GM21360 (cell line): ENCODE measurements at regions not wholly inside any gene's neighbourhood (a gene's known extent, or its start where the extent isn't known, plus 50 kb on each side); places are given as distances from the start of the nearest gene placed in this dataset.

Experiments used
- ATAC-seq: cut with Tn5 transposase; IDR thresholded peaks from one replicate; pipeline ENCODE4 v1.9.1; 2021; ENCODE audit warnings: mild to moderate bottlenecking, moderate library complexity; ENCODE audit not compliant: unreplicated experiment

DNA sequence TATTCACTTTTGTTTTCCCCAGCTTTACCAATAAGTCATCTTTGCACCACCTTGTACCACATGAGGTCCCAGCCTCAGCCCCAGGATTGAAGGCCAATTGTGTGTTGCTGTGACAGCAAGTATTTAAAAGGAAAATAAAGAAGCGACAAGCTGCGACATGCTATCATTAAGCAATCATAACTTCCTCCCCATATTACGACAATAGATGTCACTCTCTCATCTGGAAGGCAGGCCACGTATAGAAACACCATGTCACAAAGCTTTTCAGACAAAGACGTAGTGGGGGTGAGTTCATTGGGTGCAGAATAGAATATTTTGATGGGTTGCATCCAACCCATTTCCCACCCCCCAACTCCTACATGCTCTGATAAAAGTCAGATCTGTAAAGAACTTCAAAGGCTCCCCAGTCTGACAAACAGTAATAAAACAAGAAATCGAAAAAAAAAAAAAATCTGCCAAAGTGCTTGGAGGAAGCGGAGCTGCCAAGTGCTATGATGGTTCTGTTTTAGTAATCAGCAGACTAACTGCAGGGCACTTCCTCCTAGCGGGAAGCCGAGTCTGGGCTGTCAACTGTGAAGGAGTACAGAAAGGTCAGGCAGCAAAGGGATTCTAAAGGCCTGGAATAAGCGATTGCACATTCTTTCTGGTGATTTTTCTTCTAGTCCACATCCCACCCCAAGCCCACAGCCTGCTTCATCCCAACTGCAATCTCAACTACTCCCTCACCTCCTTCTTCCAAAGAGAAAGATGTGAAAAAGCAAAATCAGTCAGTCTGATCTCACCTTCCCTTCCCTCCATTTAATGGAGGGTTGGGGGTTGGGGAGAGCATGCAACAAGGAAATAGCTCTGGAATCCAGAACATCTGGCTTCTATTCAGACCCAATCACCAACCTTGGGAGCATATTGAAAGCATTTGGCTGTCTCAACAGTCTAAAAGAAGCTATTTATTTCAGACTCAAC lies 131.4 kb upstream of the UBASH3B start:
- ATAC-seq: no peak

DNA sequence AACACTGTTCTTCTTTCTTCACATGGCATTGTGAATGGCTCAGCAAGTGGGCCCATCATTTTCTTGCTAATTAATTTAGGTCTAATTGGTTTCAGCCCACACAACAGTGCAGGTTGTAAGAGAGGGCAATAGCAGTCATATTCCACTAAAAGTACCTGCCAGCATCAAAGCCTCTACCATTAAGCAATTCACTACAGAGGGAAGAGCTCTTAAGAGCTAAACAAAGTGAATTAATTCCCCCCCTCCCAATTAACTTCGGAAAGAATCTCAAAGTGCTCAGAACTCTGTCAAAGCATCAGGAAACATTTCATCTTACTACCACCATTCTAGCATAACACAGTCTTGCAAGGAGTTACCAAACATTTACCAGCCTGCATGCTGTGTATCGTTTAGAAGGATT lies 133.9 kb upstream of the UBASH3B start:
- ATAC-seq: no peak

DNA sequence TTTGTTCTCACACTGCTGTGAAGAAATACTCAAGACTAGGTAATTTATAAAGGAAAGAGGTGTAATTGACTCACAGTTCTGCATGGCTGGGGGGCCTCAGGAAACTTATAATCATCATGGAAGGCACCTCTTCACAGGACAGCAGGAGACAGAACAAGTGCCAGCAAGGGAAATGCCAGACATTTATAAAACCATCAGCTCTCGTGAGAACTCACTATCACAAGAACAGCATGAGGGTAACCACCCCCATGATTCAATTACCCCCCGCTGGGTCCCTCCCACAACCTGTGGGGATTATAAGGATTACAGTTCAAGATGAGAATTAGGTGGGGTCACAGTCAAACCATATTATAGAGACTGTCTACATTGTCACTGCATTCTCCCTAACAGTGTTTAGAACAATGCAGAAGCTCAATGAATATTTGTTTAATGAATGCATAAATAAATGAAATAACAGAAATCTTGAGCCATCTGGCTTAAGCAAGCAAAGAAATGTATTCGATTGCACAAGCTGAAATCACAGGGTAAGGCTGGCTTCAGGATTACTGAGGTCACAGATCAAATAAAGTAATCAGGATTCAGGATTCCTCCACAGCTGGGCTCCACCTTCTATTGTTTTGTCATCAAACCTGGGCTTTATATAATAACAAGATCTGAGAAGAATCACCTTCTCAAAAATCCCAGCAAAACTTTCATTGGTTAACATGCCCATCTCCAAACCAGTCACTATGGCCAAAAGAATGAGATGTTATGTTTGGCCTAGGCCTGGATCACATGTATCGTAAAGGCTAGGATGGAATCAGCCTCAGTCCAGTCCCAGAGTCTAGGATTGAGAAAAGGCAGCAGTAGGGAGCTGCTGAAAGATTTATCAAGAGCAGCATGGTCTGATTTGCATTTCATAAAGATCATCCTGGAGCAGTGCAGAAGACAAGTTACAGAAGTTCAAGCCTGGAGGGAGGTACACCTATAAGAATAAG lies 137.8 kb upstream of the UBASH3B start:
- no peak for ATAC-seq

DNA sequence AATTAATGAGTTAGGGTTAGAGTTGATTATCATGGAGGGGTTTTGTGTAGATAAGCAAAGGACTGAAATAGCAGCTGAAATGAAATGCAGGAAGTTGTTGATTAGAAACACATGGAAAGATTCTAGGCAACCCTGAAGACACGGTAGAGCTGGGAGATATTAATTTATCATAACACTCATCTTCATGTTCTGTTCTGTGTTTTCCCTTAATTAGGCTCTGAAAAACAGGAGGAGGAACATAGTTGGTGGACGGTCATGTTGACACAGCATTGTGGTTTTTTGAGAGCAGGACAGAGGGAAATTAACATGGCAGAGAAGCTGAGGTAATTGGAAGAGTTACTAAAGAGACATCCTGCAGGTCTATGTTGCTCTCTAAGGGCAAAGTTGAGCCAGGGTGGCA lies 138.8 kb upstream of the UBASH3B start:
- no peak for ATAC-seq

DNA sequence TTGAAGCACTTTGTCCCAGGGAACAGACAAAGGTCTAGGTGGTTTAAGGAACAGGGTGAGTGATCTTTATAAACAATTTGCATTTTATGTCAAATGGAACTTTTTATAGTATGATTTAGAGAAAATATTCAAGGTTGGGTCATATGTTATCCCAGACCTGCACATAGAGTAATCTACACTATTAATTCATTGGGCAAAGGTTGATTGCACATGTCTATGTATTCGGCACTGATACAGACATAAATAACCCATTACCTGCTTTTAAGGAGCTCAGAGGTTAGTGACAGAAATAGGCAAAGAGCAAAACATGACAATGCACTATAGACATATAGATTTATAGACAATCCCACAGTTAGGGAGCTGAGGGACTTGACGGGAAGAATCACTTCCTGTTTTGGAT lies 141.5 kb upstream of the UBASH3B start:
- ATAC-seq: no peak

DNA sequence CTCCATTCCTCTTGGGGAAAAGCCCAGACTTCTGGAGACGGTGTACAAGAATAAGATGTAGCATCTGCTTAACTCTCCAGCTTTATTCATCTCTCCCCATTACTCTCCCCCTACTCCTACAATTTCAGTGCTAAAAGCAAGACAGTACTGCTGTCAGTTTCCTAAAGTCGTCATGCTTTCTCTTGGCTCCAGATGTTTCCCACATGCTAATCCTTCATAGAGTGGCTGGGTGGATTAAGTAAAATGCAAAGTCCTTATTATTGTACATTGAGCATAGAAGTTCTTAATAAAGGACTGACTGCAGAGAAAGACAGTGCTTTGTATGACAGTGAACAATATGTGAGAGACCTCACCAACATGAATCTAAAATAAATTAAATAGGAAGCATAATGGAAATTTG lies 142.2 kb upstream of the UBASH3B start:
- no peak for ATAC-seq

DNA sequence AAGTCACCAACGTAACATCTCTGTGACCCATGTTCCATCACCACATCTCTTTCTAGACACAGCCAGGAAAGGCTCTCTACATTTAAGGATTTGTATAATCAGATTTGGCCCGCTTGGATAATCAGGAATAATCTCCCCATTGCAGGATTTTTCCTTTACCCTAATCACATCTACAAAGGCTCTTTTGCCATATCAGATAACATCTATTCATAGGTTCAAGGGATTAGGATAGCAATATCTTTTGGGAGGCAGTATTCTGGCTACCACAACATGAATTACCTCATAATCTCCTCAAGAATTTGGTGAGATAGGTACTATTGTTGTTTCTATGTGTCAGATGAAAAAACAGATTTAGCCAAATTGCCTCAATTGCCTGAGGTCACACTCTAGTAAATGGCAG lies 142.8 kb upstream of the UBASH3B start:
- no peak for ATAC-seq

DNA sequence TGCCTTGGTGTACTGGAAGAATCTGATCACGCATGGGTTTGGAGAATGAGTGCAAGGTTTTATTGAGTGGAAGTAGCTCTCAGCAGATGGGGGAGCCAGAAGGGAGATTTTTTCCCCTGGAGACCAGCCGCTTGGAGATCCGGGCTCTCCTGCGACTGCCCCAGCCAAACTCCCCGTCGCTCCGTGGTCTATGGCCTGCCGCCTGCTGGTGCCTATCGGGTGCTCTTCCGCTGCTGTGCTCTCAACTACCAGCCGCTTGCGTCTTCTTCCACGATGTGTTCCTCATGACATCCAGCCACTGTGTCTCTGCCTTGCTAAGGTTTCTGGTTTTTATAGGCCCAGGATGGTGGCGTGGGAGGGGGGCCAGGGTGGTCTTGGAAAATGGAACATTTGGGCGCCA lies 145.6 kb upstream of the UBASH3B start:
- no peak for ATAC-seq

DNA sequence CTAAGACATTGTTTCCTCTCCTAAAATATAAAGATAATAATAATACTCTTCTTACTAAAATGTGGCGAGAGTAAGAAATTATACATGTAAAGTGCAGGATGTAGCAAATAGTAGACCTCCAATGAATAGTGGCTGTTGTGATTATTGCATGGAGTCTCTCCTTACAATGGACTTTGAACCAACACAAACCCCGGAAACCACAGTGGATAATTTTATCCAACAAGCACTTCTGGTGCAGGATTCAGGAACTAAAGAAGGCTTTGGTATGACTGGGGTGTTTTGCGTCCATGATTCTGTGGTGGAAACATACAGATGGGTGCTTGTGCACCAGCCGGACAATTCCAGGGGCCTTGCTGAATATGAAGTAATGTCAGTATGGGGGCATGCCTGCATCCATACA lies 146.4 kb upstream of the UBASH3B start:
- no peak for ATAC-seq

DNA sequence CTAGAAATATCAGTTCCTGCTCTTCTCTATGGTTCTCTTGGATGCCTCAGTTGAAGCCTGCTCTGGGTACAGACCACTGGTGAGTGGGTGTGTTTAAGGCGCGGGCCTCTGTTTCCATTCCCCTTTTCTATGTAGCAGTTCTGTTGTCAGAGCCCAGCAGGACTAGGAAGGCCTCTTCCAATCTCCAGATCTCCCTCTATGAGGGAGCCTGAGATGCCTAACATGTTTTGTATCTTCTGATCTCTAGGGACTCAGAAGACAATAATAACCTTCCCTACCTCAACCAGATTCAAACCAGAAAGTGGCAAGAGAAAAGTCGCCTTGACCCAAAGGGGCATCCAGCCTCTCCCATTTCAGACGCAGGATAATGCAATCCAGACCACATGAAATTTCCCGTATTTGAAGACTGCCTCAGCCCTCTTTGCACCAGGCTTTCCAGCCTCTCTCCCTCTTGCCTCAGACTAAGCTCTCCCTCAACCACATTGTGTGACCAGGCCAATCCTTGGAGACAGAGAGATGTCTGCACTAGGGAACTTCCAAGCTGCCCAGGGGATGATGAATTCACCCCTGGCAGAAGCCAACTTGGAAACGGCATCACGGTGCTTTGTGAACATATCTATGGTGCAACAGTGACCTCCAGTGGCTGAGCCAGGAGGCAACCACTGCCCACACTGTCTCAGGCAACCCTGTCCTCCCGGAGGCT lies 150.1 kb upstream of the UBASH3B start:
- ATAC-seq: peak; percentile 84

DNA sequence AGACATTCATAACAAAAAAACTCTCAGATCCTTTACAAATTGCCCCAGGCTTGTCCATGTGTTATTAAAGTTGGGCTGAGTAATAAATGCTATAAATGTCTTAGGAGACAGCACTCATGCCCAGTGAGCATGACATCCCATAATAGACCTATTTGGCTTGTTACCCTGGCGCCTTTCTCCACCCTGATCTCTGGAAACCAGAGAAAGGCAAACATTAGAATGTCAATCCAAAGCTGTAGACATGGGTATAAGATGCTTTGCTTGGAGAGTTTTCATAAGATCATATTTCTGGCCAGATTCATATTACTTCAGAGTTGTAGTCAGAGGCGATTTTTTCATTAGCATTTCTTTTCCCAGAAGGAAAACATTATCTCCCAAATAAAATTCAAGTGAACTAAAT lies 161.3 kb upstream of the UBASH3B start:
- no peak for ATAC-seq

DNA sequence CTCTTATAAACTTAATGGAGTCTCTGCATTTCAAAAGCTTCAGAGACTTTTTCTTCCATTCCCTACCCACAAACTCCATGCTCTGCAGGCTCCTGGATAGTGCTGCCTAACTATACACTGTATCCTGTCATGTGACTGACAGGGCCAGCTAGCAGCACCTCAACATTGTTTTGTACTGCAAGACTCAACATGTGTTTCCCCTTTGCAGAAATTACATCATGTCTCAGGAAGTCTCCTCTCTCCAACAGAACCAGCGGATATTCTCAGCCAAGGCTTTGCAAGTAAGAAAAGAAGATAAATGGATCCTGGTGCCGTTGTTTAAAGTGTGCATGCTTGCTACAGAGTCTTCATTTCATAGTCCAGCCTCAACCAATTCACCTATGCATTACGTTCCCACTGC lies 164.0 kb upstream of the UBASH3B start:
- ATAC-seq: no peak

DNA sequence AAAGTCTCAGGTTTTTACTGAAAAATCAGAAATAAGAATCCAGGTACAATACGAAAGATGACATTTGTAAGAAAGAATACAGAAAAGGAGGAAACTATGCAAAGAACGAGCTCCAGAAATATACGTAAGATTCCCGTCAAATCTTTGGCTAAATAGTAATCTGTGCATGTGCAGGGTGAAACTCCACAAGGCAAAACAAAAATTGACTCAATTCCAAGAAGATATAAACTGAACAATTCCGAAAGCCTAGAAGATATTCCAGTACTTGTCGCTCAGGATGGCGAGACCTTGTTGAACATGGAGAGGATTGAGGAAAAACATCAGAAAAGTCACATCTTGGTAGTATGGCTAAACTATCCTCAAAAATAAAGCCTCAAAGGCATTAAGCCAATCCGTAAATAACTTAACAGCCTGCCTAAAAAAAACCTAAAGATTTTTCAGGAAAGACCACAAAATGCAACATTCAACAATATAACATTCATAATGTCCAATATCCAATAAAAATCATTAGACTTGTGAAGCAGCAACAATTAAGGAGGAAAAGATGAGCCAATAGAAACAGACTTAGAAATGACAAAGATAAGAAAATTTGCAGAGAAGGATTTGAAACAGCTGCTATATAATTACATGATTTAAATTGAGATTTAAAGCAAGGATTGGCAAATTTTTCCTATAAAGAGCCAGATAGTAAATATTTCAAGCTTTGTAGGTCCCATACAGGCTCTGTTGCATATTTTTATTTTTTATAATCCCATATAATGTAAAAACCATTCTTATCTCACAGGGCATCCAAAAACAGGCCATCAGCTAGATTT lies 166.4 kb upstream of the UBASH3B start:
- ATAC-seq: no peak

DNA sequence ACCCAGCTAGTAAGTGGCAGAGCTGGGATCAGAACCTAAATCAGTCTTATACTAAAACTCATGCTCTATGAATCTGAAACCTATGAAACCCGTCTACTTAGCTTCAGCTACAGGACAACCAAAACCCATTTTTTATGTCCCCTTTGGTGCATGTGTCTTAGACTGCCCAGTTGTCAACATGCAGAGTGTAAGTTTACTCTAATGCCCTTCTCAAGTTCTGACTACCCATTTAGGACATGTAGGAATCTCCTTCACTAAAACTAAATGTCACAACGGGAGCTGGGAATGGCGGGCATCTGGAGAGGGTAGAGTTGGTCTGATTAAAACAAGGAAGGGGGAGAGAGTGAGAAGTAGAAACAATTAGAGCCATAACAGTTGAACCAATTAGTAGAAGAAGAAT lies 167.9 kb upstream of the UBASH3B start:
- no peak for ATAC-seq

DNA sequence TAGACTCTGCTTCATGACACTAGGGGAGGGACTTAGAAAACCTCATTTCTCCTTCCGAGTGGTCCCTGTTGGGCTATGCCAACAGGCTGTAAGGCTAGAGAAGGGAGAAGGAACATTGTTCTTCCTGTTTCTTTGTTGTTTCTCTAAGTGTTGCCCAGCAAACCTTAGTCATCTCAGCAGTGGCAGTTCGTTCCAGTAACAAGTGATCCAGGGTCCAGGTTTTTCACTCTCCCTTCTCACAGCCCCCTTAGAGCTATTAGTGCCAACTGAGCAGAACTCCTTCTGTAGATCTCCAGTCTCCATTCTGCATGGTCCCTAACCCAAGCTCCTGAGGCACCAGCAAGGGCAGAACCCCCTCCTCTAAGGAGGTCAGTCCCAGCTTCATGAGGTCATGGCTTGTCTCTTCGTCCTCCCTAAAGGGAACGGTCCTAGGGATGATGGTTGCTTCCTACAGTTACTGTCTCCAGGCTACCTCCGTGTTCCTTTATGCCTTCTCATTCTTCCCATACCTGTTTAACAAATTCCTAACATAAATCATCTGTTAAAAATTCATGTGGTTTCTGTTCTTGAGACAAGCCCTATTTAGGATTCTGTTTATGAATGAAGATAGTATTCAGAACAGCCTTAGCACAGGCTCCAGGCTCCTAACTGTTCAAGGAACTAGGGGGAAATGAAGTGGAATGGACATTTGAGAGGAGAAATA lies 168.6 kb upstream of the UBASH3B start:
- no peak for ATAC-seq

DNA sequence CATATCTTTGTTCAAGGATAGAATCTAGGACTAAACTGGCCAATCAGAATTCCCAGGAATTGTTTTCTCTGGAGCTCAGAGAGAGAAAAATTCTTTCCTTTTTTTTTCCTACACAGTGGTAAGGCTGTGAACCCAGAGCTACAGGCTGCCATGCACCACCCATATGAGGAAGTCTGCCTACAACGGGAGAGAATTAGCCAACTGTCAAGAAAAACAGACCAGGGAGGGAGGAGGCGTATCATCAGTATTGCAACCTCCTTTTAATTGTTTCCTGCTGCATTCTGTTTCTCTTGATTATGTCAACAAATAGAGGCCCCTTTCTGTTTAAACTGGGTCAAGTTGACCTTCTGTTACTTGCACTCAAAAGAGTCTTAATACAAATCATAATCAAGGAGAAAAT lies 176.5 kb upstream of the UBASH3B start:
- no peak for ATAC-seq

DNA sequence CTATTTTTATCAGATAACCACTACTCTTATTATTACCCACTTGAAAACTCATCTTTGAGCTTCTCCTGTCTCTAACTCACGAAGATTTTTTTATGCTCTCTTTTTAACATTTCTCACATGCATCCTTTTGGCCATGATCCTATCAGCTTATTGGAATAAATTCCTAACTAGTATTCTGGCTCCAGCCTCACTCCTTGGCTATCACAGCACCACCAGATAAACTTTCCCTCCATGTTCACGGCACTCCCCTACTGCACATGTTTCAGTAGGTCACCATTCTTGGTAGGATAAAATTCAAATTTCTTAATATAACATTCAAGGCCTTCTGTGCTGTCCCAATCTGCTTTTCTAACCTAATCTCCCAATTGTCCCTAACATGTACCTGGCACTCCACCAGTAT lies 186.6 kb upstream of the UBASH3B start:
- ATAC-seq: no peak

DNA sequence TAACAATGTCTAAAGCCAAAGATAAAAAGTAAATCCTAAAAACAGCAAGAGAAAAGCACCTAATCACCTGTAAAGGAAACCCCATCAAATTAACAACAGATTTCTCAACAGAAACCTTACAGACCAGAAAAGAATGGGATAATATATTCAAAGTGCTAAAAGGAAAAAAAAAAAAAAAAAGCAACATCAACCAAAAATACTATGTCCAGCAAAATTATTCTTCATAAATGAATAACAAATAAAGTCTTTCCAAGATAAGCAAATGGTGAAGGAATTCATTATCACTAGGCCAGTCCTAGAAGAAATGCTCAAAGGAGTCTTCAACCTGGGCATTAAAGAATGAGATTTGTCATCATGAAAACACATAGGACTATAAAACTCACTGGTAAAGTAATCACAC lies 192.0 kb upstream of the UBASH3B start:
- ATAC-seq: no peak

DNA sequence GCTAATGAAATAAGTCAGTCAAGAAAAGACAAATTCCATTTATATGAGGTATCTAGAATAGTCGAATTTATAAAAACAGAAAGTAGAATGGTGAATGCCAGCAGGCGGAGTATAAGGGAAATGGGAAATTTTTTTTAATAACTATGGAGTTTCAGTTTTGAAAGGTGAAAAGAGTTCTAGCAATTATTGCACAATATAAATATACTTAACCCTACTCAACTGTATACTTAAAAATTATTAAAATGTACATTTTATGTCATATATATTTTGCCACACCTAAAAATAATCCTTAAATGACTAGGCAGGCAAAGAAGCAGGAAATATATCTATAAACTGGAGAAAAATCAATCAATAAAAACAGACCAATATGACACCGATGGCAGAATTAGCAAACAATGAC lies 196.5 kb upstream of the UBASH3B start:
- no peak for ATAC-seq

DNA sequence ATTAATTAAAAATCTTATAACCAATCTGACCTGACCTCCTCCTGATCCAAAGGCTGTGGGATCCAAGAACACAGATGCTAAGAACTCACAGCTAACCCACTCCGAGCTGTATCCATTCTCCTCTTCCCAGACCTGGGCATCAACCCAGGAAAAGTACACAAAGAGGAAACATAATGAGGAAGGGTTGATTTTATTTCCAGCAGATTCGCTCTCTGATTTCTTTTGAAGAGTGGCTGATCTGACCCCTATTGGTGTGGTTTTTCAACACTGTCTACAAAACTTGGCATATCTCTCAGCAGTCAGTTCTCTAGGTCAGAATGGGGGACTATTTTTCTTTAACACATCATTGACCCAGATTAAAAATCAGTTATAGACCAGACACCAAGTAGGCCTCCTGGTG lies 201.9 kb upstream of the UBASH3B start:
- ATAC-seq: no peak
